ENCODE measurements at regions not wholly inside any gene's neighbourhood (a gene's known extent, or its start where the extent isn't known, plus 50 kb on each side); places are given as distances from the start of the nearest gene placed in this dataset.

DNA sequence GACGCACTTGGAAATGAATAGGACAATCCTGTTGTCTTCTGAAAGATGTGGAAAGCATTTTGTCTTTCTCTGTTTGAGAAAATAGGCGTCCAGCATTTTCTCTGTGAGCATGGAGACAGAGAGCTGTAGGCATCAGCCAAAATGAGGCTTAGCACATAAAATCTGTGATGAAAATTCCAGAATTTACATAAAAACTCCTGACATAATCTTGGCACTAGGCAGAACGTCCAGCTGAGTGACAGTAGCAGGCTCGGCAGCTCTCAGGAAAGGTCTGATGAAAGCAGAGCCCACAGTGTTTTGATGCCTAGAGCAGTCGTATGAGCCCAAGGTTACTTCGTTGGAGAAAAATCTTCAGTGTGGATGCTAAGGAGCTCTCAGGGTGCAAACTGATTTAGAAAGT is 543.3 kb upstream of the MAP3K7 start:
- no peaks in the 10 kb centered on the region for H3K36me3 Mint-ChIP-seq (ENCODE audit: low read depth)
- H3K9me3 Mint-ChIP-seq, result no peaks in the 10 kb centered on the region
- no peaks in the 10 kb centered on the region for H3K27me3 Mint-ChIP-seq
- no peak overlapping the region for H3K4me3 Mint-ChIP-seq
- no peak for ATAC-seq (replicated peaks)
- H3K27ac Mint-ChIP-seq, result no peak overlapping the region
- no peaks in the 10 kb centered on the region for H3K4me1 Mint-ChIP-seq

DNA sequence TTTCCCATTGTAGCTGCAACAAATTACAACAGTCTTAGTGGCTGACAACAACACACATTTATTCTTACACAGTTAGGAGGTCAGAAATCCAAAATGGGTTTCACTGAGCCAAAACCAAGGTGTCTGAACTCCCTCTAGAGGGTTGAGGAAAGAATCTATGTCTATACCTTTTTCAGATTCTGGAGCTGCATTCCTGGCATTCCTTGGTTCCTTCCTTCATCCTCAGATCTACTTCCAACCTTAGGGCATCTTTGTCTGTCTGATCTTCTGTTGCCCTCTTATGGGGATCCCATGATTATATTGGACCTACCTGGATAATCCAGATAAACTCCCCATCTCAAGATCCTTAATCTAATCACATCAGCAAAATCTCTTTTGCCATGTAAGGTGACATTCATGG is 540.9 kb upstream of the MAP3K7 start:
- no peaks in the 10 kb centered on the region for H3K27me3 Mint-ChIP-seq
- H3K4me3 Mint-ChIP-seq, result no peak overlapping the region
- no peaks in the 10 kb centered on the region for H3K4me1 Mint-ChIP-seq
- no peaks in the 10 kb centered on the region for H3K9me3 Mint-ChIP-seq
- ATAC-seq (replicated peaks), result no peak
- H3K36me3 Mint-ChIP-seq (ENCODE audit: low read depth), result no peaks in the 10 kb centered on the region
- H3K27ac Mint-ChIP-seq, result no peak overlapping the region

DNA sequence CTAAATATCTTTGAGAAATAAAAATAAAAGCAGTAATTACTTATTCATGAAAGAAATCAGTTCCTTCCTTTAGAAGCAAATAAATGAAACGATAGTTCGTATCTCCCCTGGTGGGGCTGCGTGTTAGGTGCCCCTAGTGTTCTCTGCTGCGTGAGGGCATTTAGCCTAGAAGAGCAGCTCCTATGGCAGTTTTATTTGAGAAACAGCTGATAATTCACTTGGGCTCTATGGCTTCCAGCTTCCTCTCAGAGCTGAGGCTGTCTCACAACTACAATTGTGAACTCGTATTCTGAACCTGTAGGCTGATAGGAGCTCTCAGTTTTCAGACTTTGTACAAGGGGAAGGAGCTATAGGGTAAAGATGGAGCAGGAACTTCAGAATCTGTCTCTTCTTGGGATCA is 540.0 kb upstream of the MAP3K7 start:
- no peaks in the 10 kb centered on the region for H3K9me3 Mint-ChIP-seq
- H3K36me3 Mint-ChIP-seq (ENCODE audit: low read depth), result no peaks in the 10 kb centered on the region
- no peak overlapping the region for H3K4me3 Mint-ChIP-seq
- H3K27me3 Mint-ChIP-seq, result no peaks in the 10 kb centered on the region
- H3K4me1 Mint-ChIP-seq, result no peaks in the 10 kb centered on the region
- H3K27ac Mint-ChIP-seq, result no peak overlapping the region
- no peak for ATAC-seq (replicated peaks)

DNA sequence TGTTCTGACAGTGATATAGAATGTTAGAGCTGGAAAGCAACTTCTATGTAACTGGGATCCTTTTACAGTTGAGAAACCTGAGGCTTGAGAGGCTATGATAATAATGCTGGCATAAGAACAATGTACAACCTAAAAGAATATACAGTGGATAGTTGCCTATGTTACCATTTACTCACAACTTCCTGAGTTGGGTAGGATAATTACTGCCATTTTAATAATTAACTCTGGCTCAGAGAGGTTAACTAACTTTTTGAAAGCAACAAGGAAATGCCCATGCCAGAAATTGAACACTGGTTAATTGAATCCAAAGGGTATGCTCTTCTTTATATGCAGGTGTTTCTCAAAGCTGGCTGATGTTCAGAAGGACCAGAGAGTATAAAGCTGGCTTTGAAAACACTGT is 530.7 kb upstream of the MAP3K7 start:
- Mint-ChIP-seq H3K27me3 (peaks cover 4% of the 10 kb centered on the region), H3K4me3 (no peak overlapping the region), H3K36me3 (ENCODE audit: low read depth) (no peaks in the 10 kb centered on the region), H3K4me1 (no peaks in the 10 kb centered on the region), H3K9me3 (peaks cover 4% of the 10 kb centered on the region), H3K27ac (no peak overlapping the region)
- no peak for ATAC-seq (replicated peaks)

DNA sequence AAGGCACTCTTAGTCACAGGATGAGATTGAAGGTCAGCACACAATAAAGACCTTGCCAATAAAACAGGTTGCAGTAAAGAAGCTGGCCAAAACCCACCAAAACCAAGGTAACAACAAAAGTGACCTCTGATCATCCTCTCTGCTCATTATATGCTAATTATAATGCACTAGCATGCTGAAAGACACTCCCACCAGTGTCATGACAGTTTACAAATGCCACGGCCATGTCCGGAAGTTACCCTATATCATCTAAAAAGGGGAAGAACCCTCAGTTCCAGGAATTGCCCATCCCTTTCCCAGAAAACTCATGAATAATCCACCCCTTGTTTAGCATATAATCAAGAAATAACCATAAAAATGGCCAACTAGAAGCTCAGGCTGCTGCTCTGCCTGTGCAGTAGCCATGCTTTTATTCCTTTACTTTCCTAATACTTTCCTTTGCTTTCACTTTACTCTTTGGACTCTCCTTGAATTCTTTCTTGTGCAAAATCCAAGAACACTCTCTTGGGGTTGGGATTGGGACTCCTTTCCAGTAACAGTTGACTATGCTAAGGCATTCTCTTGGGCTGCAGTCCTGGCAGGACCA is 527.3 kb upstream of the MAP3K7 start:
- Mint-ChIP-seq H3K9me3 (peaks cover 3% of the 10 kb centered on the region), H3K27ac (no peak overlapping the region), H3K4me3 (no peak overlapping the region), H3K36me3 (ENCODE audit: low read depth) (no peaks in the 10 kb centered on the region), H3K27me3 (peaks cover 1% of the 10 kb centered on the region), H3K4me1 (no peaks in the 10 kb centered on the region)
- no peak for ATAC-seq (replicated peaks)

DNA sequence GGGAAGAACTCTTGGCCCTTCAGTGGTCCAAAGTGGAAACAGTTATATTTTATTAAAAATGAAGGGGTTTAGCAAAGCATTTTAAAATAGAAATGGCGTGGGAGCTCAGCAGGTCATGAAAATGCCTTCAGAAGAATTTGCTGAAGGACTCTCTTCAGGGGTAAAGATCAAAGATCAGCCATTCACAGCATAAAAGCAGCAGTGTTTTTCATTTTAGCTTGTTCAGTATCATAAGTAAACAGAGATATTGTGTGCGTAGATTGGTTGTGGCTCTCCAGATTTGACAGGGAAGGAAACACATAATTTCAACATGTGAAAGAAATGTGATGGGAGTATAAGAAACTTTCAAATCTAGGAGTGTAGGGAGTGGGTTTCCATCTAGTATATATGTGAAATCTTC is 519.2 kb upstream of the MAP3K7 start:
- H3K27ac Mint-ChIP-seq, result no peak overlapping the region
- H3K27me3 Mint-ChIP-seq, result peaks cover 9% of the 10 kb centered on the region
- ATAC-seq (replicated peaks), result no peak
- H3K36me3 Mint-ChIP-seq (ENCODE audit: low read depth), result no peaks in the 10 kb centered on the region
- no peak overlapping the region for H3K4me3 Mint-ChIP-seq
- no peaks in the 10 kb centered on the region for H3K4me1 Mint-ChIP-seq
- peaks cover 3% of the 10 kb centered on the region for H3K9me3 Mint-ChIP-seq

DNA sequence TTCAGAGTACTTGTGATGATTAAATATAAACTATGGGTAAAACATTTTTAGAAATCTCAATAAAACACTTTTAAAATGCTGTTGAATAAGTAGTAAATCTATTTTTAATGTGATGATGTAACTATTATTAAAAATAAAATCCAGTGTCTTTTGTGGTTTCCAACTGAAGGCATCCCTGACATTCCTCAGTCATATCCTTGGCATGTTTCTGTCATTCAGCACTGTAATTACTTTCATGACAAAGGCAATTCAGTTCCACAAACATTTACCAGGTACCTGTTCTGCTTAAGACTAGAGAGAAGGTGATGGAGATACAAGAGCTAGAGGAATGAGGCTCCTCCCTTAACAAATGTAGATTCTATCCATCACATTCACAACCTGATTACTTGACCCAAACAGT is 518.7 kb upstream of the MAP3K7 start:
- Mint-ChIP-seq H3K27me3 (peaks cover 9% of the 10 kb centered on the region), H3K36me3 (ENCODE audit: low read depth) (no peaks in the 10 kb centered on the region), H3K4me3 (no peak overlapping the region), H3K27ac (no peak overlapping the region), H3K9me3 (peaks cover 3% of the 10 kb centered on the region), H3K4me1 (no peaks in the 10 kb centered on the region)
- ATAC-seq (replicated peaks), result no peak

DNA sequence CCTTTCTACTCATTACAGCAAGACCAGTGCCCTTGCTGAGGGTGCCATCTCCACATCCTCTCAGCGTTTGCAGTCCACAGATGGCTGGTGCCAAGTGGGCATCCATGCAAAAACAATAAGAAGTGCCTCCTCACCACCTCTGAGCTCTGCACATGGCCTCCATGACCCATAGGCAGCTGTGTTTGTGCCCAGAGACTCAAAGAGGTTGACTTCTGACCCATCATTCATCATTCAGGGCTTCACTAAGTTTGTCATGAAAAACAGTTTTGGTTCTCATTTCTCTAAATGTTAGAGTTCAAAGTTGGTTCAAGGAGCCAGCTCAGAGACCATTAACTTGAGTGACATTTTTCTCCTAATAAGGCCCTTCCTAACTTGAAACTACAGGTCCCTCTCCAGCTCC is 512.6 kb upstream of the MAP3K7 start:
- no peak for ATAC-seq (replicated peaks)
- Mint-ChIP-seq H3K27me3 (no peaks in the 10 kb centered on the region), H3K9me3 (no peaks in the 10 kb centered on the region), H3K27ac (no peak overlapping the region), H3K4me1 (no peaks in the 10 kb centered on the region), H3K4me3 (no peak overlapping the region), H3K36me3 (ENCODE audit: low read depth) (no peaks in the 10 kb centered on the region)

DNA sequence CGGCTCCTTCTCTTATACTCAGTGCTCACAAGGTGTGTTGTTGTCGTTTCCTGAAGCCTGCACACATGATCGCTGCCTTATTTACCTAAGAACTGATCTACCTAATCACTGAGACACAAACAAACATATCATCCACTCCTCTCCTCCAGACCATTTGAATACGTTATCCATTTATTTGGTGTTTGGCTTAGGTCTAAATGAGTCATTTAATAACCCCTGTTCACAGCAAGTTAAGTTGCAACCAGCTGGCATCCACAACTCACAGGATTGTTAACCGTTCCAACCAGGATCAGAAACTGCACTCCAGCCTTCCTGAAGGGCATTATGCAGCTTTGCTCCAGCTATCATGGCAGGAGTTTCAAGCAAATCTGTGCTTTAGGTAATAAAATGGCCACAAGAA is 511.1 kb upstream of the MAP3K7 start:
- no peak overlapping the region for H3K27ac Mint-ChIP-seq
- ATAC-seq (replicated peaks), result no peak
- no peaks in the 10 kb centered on the region for H3K4me1 Mint-ChIP-seq
- H3K9me3 Mint-ChIP-seq, result no peaks in the 10 kb centered on the region
- no peaks in the 10 kb centered on the region for H3K27me3 Mint-ChIP-seq
- H3K4me3 Mint-ChIP-seq, result no peak overlapping the region
- H3K36me3 Mint-ChIP-seq (ENCODE audit: low read depth), result no peaks in the 10 kb centered on the region

DNA sequence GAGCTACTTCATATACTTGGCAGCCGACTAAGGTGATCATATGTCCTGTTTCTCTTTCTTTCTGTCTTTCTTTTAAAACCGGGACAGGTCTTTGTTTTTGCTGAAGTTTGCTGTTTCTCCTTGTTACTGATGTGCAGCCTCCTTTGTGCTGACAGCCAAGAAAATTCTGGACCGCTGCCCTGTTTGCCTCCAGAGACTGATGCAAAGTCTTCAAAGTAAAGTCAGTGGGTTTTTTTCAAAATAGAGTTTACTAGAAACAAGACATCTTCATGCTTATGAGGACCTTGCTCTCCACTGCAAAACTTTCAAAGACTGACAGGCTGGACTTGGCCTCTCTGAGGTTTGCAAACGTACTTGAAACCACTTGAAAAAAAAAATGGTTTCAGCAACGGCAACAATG is 510.5 kb upstream of the MAP3K7 start:
- Mint-ChIP-seq H3K27me3 (no peaks in the 10 kb centered on the region), H3K27ac (no peak overlapping the region), H3K4me1 (no peaks in the 10 kb centered on the region), H3K9me3 (no peaks in the 10 kb centered on the region), H3K36me3 (ENCODE audit: low read depth) (no peaks in the 10 kb centered on the region), H3K4me3 (no peak overlapping the region)
- ATAC-seq (replicated peaks), result no peak

DNA sequence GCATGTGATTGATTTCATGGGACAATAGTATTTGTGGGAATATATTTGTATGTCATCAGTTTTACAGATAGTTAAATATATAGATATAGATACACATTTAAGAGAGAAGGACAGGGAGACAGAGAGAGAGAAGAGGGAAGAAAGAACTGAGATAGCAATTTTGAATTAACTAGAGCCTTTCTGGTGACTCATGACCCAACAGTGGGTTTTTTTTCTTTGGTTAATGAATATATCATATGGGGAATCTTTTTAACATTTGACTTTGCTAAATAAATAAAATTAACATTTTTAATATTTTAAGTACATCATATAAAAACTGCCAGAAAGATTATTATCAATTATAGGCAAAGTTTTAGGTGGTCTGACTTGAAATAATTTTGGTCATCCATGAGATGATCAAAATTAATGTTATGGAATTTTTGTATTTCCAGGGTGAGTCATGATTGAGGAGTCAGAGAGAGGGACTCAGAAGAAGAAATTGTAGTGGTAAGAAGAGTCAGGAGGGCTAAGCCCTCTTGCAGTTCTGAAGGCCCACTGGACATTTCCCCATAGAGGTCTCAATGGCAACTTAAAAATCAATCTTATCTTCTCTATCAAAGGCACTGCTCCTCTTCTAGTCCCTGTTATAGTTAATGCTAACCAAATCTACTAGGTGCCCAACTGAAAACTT is 508.1 kb upstream of the MAP3K7 start:
- no peak overlapping the region for H3K4me3 Mint-ChIP-seq
- H3K4me1 Mint-ChIP-seq, result no peaks in the 10 kb centered on the region
- no peak for ATAC-seq (replicated peaks)
- H3K27ac Mint-ChIP-seq, result no peak overlapping the region
- H3K9me3 Mint-ChIP-seq, result no peaks in the 10 kb centered on the region
- H3K36me3 Mint-ChIP-seq (ENCODE audit: low read depth), result no peaks in the 10 kb centered on the region
- peaks cover 4% of the 10 kb centered on the region for H3K27me3 Mint-ChIP-seq

DNA sequence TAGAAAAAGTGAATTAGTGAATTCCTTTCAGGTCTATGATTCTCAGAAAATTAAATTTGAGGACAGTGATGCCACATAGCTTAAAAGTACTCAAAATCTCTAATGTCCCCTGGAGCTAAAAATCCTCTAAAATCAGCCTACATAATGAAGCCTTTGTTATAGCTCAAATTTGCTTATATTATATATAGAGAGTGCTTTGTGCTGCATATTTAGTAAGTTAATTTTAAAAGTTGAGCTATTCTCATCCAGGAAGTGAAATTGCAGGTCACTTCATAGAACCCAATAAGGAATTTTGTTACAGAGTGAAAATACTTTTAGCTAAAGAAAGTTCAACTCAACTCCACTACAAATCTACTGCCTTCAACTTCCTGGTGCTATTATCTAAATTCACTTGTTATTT is 507.5 kb upstream of the MAP3K7 start:
- no peak for ATAC-seq (replicated peaks)
- no peaks in the 10 kb centered on the region for H3K36me3 Mint-ChIP-seq (ENCODE audit: low read depth)
- no peaks in the 10 kb centered on the region for H3K9me3 Mint-ChIP-seq
- H3K4me3 Mint-ChIP-seq, result no peak overlapping the region
- H3K4me1 Mint-ChIP-seq, result no peaks in the 10 kb centered on the region
- no peak overlapping the region for H3K27ac Mint-ChIP-seq
- peaks cover 4% of the 10 kb centered on the region for H3K27me3 Mint-ChIP-seq

DNA sequence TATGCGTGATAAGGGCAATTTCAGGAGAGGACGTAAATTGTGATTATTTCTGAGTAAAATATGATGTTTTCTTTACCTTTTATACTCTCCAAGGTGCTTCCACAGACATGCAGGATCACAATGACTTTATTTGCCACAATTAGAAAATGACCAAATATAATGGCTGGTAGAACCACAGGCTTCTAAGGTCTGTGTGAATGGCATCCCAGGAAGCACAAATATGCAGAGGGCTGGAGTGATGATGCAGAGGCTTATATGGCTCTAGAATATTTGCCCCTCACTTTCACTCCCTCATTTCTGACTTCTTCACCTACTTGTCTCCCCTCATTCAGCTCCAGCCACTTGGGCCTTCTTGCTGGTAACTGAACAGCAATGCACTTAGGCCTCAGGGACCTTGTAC is 502.1 kb upstream of the MAP3K7 start:
- no peaks in the 10 kb centered on the region for H3K36me3 Mint-ChIP-seq (ENCODE audit: low read depth)
- ATAC-seq (replicated peaks), result no peak
- no peaks in the 10 kb centered on the region for H3K9me3 Mint-ChIP-seq
- peaks cover 4% of the 10 kb centered on the region for H3K27me3 Mint-ChIP-seq
- H3K27ac Mint-ChIP-seq, result no peak overlapping the region
- H3K4me3 Mint-ChIP-seq, result no peak overlapping the region
- H3K4me1 Mint-ChIP-seq, result no peaks in the 10 kb centered on the region

DNA sequence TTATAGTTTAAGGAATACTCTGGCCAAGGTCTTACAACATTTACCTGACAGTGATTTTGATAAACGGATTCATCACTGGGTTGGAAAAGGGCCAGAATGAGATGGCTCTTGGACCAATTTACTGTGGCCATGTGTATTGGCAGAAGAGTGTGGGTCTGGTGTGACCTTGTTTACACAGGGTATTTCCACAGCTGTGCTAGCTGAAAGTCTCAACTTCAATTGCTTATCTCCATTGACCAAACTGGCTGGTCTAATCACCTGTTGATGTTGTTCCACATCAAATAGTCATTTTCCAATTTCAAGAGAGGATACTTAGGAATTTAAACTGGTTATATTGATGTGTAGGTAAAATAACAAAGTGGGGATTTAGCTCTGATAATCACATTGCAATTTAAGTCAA is 501.6 kb upstream of the MAP3K7 start:
- Mint-ChIP-seq H3K4me3 (no peak overlapping the region), H3K36me3 (ENCODE audit: low read depth) (no peaks in the 10 kb centered on the region), H3K27ac (no peak overlapping the region), H3K9me3 (no peaks in the 10 kb centered on the region), H3K4me1 (no peaks in the 10 kb centered on the region), H3K27me3 (peaks cover 4% of the 10 kb centered on the region)
- ATAC-seq (replicated peaks), result no peak

DNA sequence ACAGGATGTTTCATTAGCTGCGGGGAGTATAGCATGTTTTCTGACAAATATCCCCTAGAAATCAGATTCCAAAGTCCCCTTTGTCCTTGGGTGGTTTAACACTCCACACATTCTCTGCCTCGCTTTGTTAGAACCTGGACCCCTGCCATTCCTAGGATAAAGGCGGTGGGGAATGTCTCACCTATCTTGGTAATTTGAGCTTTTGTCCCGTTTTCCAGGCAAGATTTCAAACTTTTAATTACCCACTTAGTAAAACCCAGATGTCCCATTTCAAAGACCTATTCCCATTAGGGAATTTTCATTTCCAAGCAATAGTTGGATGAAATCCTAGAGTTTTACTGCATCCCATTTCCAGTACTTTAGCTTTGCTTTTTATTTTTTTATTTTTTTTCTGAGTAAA is 501.0 kb upstream of the MAP3K7 start:
- no peaks in the 10 kb centered on the region for H3K4me1 Mint-ChIP-seq
- no peaks in the 10 kb centered on the region for H3K36me3 Mint-ChIP-seq (ENCODE audit: low read depth)
- peaks cover 4% of the 10 kb centered on the region for H3K27me3 Mint-ChIP-seq
- ATAC-seq (replicated peaks), result no peak
- no peaks in the 10 kb centered on the region for H3K9me3 Mint-ChIP-seq
- H3K4me3 Mint-ChIP-seq, result no peak overlapping the region
- H3K27ac Mint-ChIP-seq, result no peak overlapping the region

DNA sequence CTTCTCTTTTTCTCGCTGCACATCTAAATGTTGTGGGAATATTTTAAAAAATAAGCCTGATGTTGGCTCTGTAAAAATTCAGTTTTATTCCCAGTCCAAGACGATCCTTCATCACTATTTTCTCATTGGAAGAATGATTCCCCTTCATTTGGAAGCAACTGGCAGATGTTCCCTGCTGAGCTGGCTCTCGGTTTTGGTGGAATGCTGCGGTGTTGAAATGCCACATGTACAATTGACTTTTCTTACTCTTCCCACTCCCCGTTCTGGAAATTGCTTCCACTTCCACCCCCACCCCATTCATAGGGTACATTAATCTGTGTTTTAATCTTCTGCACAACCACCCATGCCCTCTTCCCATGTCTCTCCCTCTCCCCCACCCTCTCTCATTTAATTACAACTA is 496.3 kb upstream of the MAP3K7 start:
- no peak overlapping the region for H3K27ac Mint-ChIP-seq
- H3K4me3 Mint-ChIP-seq, result no peak overlapping the region
- peaks cover 4% of the 10 kb centered on the region for H3K4me1 Mint-ChIP-seq
- no peaks in the 10 kb centered on the region for H3K9me3 Mint-ChIP-seq
- no peaks in the 10 kb centered on the region for H3K36me3 Mint-ChIP-seq (ENCODE audit: low read depth)
- ATAC-seq (replicated peaks), result no peak
- no peaks in the 10 kb centered on the region for H3K27me3 Mint-ChIP-seq
